ENCODE measurements at regions not wholly inside any gene's neighbourhood (a gene's known extent, or its start where the extent isn't known, plus 50 kb on each side); places are given as distances from the start of the nearest gene placed in this dataset.

- DNase-seq (ENCODE audit: low spot score in 2 of 2) = no peak
- 72% methylated on average over 2 of the region's 2 CpGs for WGBS
- Histone ChIP-seq H3K27ac (no peak overlapping the region), H3K9me3 (no peaks in the 10 kb centered on the region), H3K36me3 (no peaks in the 10 kb centered on the region), H3K4me1 (no peaks in the 10 kb centered on the region), H3K4me3 (no peak overlapping the region), H3K27me3 (no peaks in the 10 kb centered on the region)
- TF ChIP-seq CTCF (IDR thresholded peaks at IDR 0.05) (no peak), EP300 (IDR thresholded peaks at IDR 0.05) (no peak), POLR2A (IDR thresholded peaks at IDR 0.05) (no peak), POLR2AphosphoS5 (IDR thresholded peaks at IDR 0.05) (no peak)
These were observed 265.0 kb upstream of the SOX2 start for GRCh38 chr3:181446741-181447140.

GRCh38 chr3:181442066-181442465 is 269.7 kb upstream of the SOX2 start:
- TF ChIP-seq CTCF (IDR thresholded peaks at IDR 0.05) (no peak), EP300 (IDR thresholded peaks at IDR 0.05) (no peak), POLR2AphosphoS5 (IDR thresholded peaks at IDR 0.05) (no peak), POLR2A (IDR thresholded peaks at IDR 0.05) (no peak)
- 85% methylated on average over 3 of the region's 3 CpGs for WGBS

GRCh38 chr3:181432992-181433391 is 278.7 kb upstream of the SOX2 start:
- no peaks in the 10 kb centered on the region for H3K27me3 ChIP-seq
- H3K9me3 ChIP-seq = no peaks in the 10 kb centered on the region
- no peak for DNase-seq (ENCODE audit: low spot score in 2 of 2)
- H3K4me1 ChIP-seq = no peaks in the 10 kb centered on the region
- WGBS = 79% methylated on average over 4 of the region's 4 CpGs
- no peak overlapping the region for H3K4me3 ChIP-seq
- no peak for TF ChIP-seq POLR2AphosphoS5 (IDR thresholded peaks at IDR 0.05)
- no peak for TF ChIP-seq CTCF (IDR thresholded peaks at IDR 0.05)
- no peak for TF ChIP-seq POLR2A (IDR thresholded peaks at IDR 0.05)
- TF ChIP-seq EP300 (IDR thresholded peaks at IDR 0.05) = no peak
- H3K27ac ChIP-seq = no peak overlapping the region
- no peaks in the 10 kb centered on the region for H3K36me3 ChIP-seq

More at GRCh38 chr3:181442066-181442465, 269.7 kb upstream of the SOX2 start:
- Histone ChIP-seq H3K27ac (no peak overlapping the region), H3K27me3 (no peaks in the 10 kb centered on the region), H3K36me3 (no peaks in the 10 kb centered on the region), H3K9me3 (no peaks in the 10 kb centered on the region), H3K4me1 (no peaks in the 10 kb centered on the region), H3K4me3 (no peak overlapping the region)
- DNase-seq (ENCODE audit: low spot score in 2 of 2) = no peak

- WGBS = 60% methylated on average over 4 of the region's 4 CpGs
- no peaks in the 10 kb centered on the region for H3K4me1 ChIP-seq
- no peak overlapping the region for H3K27ac ChIP-seq
- TF ChIP-seq POLR2A (IDR thresholded peaks at IDR 0.05) = no peak
- no peak for TF ChIP-seq CTCF (IDR thresholded peaks at IDR 0.05)
- TF ChIP-seq EP300 (IDR thresholded peaks at IDR 0.05) = no peak
- no peak for TF ChIP-seq POLR2AphosphoS5 (IDR thresholded peaks at IDR 0.05)
- no peak overlapping the region for H3K4me3 ChIP-seq
- H3K9me3 ChIP-seq = no peaks in the 10 kb centered on the region
- DNase-seq (ENCODE audit: low spot score in 2 of 2) = no peak
- no peaks in the 10 kb centered on the region for H3K36me3 ChIP-seq
- H3K27me3 ChIP-seq = no peaks in the 10 kb centered on the region
These were observed 280.0 kb upstream of the SOX2 start for GRCh38 chr3:181431748-181432147.

GRCh38 chr3:181425074-181425473 is 286.7 kb upstream of the SOX2 start:
- Histone ChIP-seq H3K27ac (no peak overlapping the region), H3K27me3 (no peaks in the 10 kb centered on the region), H3K9me3 (no peaks in the 10 kb centered on the region), H3K4me1 (no peaks in the 10 kb centered on the region), H3K36me3 (no peaks in the 10 kb centered on the region), H3K4me3 (no peak overlapping the region)
- TF ChIP-seq POLR2A (IDR thresholded peaks at IDR 0.05) (no peak), CTCF (IDR thresholded peaks at IDR 0.05) (no peak), POLR2AphosphoS5 (IDR thresholded peaks at IDR 0.05) (no peak), EP300 (IDR thresholded peaks at IDR 0.05) (no peak)
- DNase-seq (ENCODE audit: low spot score in 2 of 2) = no peak
- 54% methylated on average over 3 of the region's 3 CpGs for WGBS
